GM20000 (cell line): ENCODE measurements at regions not wholly inside any gene's neighbourhood (a gene's known extent, or its start where the extent isn't known, plus 50 kb on each side); places are given as distances from the start of the nearest gene placed in this dataset.

ENCODE experiments used
- DNase-seq: peaks from one replicate; pipeline ENCODE4 v3.0.0; 2012; ENCODE audit warnings: low spot score
- TF ChIP-seq, protein P1 (sequence below): IDR thresholded peaks from 2 replicates; pipeline ENCODE4 v1.5.1; 2012; ENCODE audit warnings: mild to moderate bottlenecking, control low read depth; ENCODE audit errors: extremely low read depth, missing control alignments

DNA sequence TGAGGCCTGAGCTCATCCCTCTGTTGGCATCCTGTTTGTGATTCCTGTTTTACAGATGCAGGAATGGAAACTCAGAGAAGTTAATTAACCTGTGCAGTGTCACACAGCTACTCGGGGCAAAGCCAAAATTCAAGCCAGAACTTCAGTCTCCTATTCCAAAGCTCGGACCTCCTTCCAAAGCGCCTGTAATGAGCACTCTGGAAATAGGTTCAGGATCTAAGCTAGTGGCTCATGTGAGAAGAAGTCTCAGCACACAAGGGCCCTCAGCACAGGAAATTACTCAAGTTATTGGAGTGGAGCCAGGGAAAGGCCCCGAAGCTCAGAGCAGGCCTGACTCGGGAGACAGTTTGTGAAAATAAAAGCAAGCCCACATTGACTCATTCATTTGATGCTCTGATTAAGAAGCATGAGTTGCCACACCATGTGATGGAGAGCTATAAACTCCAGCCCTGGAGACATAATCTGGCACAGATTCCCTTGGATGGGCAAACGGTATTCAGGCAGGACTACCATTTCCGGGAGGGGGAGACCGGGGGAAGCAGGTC lies 50.6 kb upstream of the LYST start:
- DNase-seq, result peak; percentile 73
- TF ChIP-seq, protein P1, sequence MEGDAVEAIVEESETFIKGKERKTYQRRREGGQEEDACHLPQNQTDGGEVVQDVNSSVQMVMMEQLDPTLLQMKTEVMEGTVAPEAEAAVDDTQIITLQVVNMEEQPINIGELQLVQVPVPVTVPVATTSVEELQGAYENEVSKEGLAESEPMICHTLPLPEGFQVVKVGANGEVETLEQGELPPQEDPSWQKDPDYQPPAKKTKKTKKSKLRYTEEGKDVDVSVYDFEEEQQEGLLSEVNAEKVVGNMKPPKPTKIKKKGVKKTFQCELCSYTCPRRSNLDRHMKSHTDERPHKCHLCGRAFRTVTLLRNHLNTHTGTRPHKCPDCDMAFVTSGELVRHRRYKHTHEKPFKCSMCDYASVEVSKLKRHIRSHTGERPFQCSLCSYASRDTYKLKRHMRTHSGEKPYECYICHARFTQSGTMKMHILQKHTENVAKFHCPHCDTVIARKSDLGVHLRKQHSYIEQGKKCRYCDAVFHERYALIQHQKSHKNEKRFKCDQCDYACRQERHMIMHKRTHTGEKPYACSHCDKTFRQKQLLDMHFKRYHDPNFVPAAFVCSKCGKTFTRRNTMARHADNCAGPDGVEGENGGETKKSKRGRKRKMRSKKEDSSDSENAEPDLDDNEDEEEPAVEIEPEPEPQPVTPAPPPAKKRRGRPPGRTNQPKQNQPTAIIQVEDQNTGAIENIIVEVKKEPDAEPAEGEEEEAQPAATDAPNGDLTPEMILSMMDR, result no peak
